ENCODE measurements at regions not wholly inside any gene's neighbourhood (a gene's known extent, or its start where the extent isn't known, plus 50 kb on each side); places are given as distances from the start of the nearest gene placed in this dataset.

DNA sequence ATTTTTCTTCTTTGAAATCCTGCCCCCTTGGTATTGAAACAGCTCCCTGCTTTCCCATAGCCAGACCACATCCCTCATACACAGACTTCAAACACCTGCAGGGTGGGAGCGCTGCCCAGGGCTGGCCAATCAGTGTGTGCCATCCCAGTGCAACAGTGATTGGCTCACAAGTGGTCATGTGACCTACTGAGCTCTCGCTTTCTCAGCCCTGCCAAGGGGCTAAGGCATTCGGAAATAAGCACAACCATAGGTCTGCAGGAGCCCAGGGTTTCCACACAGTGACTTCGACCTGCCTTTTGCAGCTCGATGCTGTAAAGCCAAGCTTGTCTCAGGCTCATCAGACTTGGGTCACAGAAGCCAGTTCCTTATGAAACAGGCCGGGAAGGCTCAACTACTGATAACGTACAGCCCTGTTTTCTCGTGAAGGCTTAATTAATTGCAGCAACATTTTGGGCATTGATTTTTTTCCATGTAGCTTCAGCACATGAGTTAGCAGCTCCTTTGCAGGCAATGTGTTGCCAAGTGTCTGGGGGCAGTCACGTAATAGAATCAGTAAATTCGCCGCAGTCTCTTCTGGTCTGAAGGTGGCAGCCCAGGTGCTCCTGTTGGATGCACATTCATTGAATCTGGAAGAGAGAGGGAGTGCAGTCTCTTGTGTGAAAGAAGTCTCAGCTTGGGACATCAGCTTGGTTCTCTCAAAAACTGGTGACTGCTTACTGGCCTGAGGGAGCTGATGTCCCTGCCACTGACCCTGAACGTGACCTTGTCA is 1091.8 kb downstream of the AACS start:
- no peak for DNase-seq

DNA sequence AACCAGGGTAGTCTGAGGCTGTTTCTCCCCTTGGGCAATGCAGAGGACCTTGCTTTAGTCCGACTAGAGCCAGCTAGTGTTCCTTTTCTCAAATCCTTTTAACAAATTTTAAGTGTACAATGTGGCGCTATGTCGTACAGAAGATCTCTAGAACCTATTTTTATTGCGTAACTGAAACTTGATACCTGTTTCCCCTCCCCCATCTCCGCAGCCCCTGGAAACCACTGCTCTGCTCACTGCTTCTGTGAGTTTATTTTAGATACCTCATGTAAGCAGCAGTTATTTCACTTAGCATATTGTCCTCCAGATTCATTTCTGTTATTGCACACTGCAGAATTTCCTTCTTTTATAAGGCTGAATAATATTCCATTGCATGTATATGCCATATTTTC is 1092.3 kb downstream of the AACS start:
- DNase-seq: no peak

DNA sequence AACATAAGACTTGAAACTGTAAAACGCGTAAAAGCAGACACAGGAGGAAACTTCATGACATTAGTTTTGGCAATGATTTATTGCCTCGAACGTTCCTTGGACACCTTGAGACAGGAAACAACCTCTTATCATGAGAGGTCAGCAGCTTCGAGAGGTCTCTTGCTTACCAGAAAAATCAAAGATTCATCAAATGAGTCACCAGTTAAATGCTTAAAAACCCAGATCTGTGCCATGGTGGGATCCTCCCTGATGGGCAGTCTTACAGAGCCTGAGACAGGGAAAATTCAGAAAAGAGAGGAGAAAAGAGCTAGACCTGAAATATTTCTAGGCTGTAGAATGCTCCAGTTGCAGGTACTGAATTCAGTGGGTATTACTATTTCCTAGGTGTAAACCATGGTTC is 1093.9 kb downstream of the AACS start:
- DNase-seq: no peak

DNA sequence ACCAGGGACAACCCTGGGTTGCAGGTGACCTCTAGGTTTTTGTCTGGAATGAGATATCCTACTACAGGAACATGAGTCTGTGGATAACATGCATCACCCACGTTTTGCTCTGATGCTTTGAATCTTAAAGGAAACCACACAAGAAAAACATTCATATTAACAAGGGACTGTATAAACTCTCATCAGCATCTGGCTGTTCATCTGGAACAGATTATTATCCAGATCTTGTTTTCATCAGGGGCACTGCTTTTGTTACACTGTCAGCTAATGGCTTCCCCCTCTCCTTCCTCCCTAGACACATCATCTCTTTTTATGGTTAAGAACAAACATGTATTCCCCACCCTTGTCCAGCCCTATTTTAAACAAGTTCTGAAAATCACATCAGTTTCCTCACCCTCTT is 1095.7 kb downstream of the AACS start:
- no peak for DNase-seq

DNA sequence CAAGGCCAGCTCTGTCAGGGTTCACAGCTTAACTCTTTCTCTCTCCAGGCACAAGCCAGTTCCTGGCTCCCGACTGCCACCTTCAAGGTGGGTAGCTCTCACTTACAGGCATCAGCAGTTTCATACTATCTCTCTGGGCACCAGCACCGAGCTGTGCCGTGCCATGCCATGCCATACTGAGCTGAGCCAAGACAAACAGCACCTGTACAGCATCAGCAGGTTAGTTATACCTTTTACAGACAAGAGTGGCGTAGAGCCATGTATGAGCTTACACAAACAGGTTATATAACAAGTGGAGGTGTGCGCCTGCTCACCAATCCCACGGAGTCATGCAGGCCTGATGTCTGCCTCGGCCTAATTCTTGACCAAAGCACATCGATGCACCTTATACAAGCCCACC is 1098.7 kb downstream of the AACS start:
- DNase-seq: no peak

DNA sequence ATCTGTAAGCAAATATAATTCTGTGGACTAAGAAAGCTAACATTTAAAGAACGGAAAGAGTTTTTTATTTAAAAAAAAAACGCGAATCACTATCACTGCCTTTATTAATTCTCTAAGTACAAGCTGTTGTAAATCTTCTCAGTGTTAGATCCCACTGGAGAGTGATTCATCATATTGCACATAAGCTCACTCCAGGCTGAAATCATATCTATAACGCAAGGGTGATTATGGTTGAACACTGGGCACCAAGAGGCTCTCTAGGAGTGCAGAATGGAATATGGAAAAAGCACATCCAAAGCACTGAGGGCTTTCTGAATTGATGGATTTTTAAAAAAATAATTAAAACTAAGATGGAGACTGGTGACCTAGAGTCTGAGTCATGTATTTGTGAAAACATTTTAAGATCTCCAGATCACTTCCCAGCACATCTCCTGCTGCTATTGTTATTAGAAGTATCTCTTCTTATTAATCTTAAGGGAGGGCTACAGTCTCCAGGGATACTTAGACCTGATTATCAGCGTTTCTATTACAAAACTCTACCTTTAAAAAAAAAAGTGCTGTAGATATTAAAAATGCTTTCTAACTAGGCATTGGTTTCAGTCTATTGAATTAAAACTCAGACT is 1106.8 kb downstream of the AACS start:
- DNase-seq: no peak

DNA sequence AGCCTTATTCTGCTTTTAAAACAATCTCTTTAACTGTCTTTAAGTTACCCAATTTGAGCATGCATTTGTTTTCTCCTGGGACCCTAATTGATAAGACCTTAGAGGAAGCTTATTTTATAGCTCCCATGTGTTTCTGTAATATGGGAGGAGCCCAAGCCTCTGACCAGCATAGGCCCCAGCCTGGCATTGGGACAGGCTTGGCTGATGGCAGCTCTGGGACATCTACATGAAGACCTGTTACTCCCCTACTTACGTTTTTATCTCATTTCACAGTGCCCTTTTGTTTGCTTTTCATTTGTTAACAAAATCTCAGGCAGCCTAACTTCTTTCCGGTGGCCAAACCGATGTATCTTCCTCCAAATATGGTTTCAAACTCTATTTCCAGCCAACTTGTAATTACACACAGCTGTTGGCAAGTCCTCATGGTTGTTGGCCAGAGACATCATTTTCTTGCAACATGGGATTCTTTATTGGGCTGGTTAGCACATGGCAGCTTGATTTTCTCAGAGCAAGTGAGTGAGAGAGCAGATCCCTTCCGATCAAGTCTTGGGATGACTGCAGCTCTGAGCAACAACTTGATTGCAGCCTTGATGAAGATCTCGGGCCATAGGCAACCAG is 1117.5 kb downstream of the AACS start:
- no peak for DNase-seq

DNA sequence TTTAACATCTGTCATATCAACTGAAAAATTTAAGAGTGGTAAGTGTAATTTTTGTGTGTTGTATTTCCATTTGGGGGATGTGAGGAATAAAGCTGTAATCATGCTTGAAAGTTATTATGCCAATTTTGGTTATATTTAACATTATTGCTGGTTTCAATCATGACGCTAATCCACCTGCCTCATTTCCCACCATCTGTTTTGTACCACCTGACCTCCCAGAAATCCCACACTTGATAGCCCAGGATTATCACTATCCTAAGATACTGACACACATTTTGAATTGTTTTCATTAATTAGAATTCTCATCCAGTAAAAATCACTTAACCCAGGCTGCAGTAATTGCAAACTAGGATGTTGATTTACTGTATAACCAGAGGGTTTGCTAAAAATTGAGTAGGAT is 1119.8 kb downstream of the AACS start:
- no peak for DNase-seq

DNA sequence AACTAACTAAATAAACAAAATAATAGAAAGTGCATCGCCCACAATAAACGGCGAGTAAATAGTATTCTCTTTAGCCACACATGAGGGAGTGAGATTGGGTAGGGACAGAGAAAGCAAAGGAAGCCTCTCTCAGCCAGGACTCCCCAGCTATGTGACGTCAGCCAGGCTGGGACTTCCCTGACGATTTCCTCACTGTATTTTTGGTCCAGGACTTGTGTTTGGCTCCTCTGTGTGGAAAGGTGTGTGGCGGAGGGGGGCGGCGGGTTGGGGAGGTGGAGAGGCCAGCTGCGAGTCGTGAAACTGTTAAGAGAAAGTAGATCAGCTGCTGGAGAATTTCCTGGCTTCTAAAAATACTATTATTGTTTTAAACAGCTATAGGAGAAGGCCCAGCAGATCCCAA is 1124.6 kb downstream of the AACS start:
- no peak for DNase-seq

DNA sequence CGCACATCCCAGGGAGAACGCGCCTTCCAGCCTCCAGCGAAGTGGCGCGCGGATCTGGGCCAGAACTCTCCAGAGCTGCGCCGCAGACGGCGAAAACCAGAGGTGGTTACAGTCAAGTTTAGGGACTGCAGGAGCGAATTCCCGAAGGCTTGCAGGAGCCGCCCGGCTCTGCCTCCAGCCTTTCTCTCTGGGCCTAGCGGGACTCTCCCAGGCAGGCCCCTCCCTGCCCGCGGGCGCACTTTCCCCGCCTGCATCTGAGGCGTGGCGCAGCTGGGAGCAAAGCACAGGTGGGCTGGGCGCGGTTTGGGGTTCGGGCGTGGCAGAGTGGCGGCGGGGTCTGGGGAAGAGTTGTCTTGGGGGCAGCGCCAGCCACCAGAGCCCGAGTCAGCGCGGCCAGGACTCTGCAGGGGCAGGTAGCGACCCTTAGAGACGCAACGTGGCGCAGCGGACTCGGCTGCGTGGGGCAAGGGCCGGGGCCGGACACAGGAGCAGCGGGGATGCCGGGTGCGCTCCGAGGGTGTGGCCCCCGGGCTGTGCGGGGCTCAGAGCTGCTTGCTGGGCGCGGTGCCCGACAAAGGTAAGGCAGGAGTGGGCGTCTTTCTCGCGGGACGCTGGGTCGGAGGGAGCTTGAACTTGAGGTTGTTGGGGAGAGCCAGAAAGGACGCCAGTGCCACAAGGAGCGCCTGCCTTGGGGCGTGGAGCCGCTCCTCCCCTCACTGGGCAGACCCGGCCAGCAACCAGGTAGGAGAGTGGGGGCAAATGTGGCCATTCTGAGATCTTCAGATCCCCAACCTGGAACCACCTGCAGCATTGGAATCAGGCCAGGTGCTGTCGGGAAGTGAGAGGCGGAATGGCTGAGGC is 1126.0 kb downstream of the AACS start:
- DNase-seq: no peak

DNA sequence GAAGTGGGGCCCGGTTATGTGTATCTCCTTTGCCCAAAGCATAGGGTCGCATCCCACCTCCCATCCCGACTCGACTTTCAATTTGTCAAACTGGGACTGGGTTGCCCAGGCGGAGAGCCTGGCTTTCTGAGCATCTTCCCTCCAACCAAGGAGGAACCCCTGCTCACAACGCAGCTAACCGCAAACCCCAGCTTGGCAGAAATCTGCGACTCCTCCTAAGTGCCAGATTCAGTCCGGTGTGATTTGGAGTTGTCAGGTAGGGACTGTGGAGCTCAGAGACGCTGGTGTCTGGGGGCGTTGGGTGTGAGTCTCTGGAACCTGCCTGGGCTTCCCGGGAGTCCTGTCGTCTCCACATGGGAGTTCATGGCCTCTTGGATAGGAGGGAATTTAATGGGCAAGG is 1126.7 kb downstream of the AACS start:
- DNase-seq: no peak

DNA sequence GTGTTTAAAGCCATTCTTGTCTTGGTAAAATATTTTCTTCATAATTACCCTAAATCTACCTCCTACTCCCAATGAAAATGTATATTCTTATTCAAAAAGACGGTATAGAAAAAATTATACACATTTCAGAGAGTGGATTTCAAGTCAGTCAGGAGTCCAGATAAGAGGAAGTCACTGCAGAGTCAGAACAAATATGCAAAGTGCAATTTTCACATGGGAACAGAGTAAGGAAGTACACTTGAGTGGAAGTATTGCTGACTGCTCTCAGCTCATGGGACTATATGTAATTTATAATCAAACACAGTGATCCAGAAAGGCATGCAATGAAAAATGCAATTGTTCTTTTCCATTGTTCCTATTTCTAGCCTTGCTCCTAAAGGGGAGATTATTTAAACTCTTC is 1128.0 kb downstream of the AACS start:
- DNase-seq: no peak

DNA sequence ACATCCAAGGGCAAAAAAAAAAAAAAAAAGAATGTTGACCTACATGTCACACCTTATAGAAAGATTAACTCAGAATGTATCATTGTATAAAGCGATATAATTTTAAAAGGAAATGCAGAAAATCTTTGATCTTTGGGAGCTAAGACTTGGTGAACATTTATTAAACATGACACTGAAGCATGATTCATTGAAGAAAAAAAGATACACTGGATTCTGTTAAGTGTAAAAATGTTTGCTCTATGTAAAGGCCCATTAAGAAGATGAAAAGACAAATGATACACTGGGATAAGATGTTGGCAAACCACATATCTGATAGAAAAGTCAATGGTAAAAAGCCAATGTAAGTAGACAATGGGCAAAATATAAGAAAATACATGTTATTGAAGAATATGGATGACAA is 1131.0 kb downstream of the AACS start:
- DNase-seq: no peak

DNA sequence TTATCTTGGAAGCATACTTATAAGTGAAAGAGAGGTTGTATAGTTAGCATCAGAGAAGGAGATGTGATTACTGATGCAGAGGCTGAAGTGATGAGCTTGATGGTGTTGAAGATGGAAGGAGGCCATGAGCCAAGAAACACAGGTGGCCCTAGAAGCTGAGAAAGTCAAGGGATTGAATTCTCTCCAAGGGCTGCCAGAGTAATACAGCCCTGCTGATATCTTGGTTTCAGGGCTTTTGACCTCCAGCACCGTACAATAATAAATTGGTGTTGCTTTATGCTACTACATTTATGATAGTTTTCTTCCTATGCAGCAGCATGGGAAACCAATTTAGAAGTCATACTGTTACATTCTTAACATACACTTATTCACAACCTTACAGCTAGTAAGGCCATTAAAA is 1133.3 kb downstream of the AACS start:
- DNase-seq: no peak

DNA sequence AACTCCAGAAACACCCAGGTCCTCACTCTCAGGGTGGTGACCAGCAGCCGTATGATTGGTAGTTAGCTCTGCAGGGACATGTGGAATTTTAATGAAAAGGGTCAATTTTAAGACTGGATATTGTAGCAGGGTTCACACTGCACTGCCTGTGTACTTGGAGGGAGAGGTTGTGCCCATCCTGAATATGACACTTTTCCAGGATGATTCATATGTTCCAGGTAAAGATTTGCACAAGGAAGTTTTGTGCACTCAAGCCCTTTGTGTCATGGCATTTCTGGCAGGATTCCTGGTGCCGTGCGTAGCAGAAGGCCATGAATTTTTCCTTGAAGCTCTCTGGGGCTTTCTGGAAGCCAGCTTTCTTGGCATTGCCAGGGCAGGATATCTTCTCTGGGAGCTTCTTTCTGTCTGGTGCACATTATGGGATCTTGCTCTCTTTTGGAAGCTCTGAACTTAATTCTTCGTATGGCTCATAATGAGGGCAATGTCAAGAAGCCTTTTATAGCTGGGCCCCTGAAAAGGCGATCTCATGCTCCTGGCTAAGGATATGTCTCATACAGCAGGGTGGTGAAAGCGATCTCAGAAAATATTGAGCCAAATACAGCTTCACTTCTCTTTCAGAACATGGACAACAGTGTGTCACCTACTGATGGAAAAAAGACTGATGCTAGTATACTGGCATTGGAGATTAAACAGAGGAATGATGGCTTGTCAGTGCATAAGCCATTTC is 1133.9 kb downstream of the AACS start:
- DNase-seq: no peak

DNA sequence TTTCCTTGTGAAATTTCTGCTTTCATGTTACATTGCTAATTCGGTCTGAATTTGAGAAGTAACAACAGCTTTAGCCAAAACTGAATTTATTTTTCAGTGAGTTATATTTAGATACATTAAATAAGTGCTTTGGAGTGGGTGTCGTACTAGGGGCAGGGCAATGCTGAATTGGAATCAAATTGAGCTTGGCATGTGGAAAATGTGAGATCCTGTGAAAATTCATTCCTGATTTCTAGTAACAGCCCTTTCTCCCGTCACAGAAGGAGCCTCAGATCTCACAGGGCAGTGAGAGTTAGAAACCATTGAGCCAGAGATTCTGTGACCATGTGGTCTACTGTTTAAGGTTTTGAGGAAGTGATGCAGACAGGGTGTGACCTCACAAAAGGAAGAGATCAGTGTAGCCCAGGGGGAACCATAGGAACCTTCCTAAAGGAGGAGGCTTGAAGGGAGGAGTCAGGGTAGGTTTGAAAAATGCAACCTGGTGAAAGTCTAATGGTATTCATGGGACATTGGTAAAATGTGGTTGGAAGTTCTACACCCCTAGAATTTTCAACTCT is 1136.8 kb downstream of the AACS start:
- no peak for DNase-seq

DNA sequence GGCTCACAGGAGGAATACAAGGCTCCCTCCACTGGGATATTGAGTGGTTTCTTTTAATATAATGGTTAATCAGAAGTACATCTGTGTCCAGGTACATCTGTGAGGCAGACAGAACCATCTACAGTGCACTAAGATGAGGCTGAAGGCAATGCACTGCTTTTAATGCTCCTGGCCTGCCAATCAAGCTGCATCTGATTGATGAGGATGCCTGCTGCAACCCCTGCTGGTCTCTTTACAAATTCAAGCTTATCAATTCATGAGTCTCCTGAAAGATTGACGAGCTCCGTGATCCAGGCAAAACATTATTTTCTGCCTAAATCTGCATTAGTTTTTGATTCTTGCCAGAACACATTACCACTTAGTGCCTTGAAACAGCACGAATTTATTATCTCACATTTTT is 1139.1 kb downstream of the AACS start:
- no peak for DNase-seq

DNA sequence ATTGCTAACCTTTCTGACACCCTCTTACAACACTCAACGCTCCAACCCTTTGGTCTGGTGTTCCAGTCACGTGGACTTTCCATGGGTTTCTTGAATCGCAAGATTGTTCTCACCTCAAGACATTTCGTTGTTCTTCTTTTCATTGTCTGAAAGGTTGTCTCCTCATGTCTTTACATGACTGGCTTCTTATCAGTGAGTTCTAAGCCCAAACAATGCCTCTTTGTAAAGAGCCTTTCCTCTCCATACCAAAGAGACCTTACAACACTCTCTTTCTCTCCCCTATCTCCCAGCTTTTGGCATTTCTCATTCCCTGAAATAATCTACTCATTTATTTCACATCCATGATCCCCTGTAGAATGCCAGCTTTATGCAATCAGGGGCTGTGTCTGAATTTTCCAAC is 1144.8 kb downstream of the AACS start:
- DNase-seq: no peak

DNA sequence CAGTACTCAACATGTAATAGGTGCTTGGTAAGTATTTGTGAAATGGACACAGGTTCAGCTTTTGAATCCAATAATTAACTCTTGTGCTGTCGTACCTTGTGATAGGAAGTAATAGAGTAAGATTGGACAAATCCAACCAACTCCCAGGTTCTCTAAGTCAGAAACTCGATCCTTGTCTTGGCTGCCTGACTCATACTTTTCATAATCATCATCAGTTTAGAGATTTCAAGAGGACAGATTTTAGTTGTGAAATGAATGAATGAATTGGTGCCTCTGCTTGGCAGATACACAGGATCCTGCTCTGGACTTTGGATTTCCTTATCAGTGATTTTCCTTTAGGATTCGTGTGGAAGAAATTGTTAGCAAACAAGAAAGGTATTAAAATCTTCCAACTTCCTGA is 1145.2 kb downstream of the AACS start:
- DNase-seq: no peak

DNA sequence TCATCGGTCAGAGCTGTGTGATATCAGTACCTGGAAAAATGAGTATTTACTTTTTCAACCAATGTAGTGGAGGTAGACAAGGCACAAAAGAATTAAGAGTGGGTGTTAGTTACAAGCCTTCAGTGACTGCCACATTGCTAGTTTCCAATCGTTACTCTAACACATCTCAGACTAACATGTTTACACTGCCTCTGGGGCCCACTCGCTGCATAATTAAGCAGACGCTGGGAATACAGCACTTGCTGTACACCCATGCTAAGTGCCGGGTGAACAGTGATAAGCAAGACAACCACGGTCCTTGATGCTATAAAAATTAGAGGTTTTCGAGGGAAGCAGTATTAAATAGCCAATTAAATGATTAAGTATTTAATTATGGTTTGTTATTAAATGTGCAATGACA is 1147.6 kb downstream of the AACS start:
- DNase-seq: no peak

DNA sequence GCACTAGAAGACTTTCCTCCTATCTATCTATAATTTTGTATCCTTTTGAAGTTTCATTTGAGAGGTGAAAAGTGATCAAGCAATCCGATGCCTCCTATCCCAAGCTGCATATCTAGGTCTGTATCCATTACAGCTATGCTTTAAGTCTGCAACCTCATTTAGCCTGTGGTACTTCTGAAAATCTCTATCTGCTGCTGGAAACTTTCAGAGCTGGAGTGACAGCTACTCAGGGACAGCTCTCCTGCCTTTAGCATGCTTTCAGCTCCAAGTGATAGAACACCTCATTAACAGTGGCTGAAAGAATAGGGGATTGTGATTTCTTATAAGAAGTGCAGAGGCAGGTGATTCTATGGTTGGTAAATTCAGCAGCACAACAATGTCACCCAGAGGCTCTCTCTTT is 1153.5 kb downstream of the AACS start:
- no peak for DNase-seq

DNA sequence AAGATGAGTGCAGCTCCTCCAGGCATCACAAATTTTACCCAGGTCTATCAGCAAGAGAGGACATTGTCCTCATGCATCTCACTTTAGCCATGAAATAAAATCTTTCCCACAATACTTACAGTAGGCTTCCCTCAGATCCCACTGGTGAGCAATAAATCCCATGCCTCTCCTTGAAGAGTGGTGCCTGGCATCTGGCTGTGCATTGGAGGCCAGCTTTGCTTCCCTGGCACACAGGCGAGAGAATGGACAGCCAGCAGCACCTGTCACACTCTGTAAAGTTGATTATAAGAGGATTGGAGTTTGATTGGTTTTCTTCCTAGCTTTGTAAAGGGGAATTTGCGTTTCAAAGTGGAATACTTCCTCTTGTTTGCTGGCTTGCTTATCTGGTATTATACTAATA is 1153.9 kb downstream of the AACS start:
- no peak for DNase-seq
